OCI-LY7 (cell line): ENCODE measurements at regions not wholly inside any gene's neighbourhood (a gene's known extent, or its start where the extent isn't known, plus 50 kb on each side); places are given as distances from the start of the nearest gene placed in this dataset.

ENCODE experiments used
- BruUV-seq: library from RNA; stranded (reverse); fragments of 400-500 nt; replicated peaks from 2 replicates; lab custom pipeline; 2021; lab: Mats Ljungman, UMichigan
- CTCF ChIA-PET: fragments of 300-600 bp; sonication (Branson Sonifier 250); formaldehyde crosslinking; loops from one replicate; lab custom pipeline; 2022; ENCODE audit warnings: antibody characterized with exemption; ENCODE audit not compliant: unreplicated experiment; lab: Charles Lee
- POLR2A ChIA-PET: fragments of 300-600 bp; sonication (Branson Sonifier 250); formaldehyde crosslinking; loops from one replicate; lab custom pipeline; 2022; ENCODE audit warnings: antibody characterized with exemption; lab: Charles Lee
- DNase-seq: peaks from one replicate; pipeline ENCODE4 v3.0.0-alpha.2; 2015; ENCODE audit warnings: low spot score
- H2AFZ ChIP-seq: fragments of 200-600 bp; sonication (generic), shearing (Covaris generic); 2 replicates; pipeline ENCODE4 v1.6.1; 2014; ENCODE audit warnings: mild to moderate bottlenecking, antibody characterized with exemption, low read length, moderate library complexity
- H3K27ac ChIP-seq: fragments of 200-600 bp; sonication (generic); 2 replicates; pipeline ENCODE4 v1.5.1; 2014; ENCODE audit warnings: mixed run types, low read depth, mild to moderate bottlenecking, moderate library complexity, low read length, inconsistent platforms; ENCODE audit not compliant: poor library complexity, severe bottlenecking
- H3K36me3 ChIP-seq: fragments of 200-600 bp; sonication (generic); 2 replicates; pipeline ENCODE4 v1.6.1; 2014; ENCODE audit warnings: mild to moderate bottlenecking, antibody characterized with exemption, low read length, moderate library complexity, mixed read lengths; ENCODE audit not compliant: insufficient read depth
- H3K4me1 ChIP-seq: fragments of 200-600 bp; sonication (generic); 2 replicates; pipeline ENCODE4 v1.5.1; 2014; ENCODE audit warnings: mild to moderate bottlenecking, low read length; ENCODE audit not compliant: insufficient read depth, poor library complexity, severe bottlenecking
- H3K4me2 ChIP-seq: fragments of 200-600 bp; sonication (generic); 2 replicates; pipeline ENCODE4 v1.6.1; 2014; ENCODE audit warnings: mild to moderate bottlenecking, low read length
- H3K4me3 ChIP-seq: fragments of 200-600 bp; sonication (generic); 2 replicates; pipeline ENCODE4 v1.5.1; 2014; ENCODE audit warnings: mild to moderate bottlenecking, low read depth, low read length; ENCODE audit not compliant: poor library complexity, severe bottlenecking
- H3K79me2 ChIP-seq: fragments of 200-600 bp; sonication (generic); 2 replicates; pipeline ENCODE4 v1.6.1; 2016; ENCODE audit warnings: low read depth, mild to moderate bottlenecking, low read length, moderate library complexity, mixed read lengths; ENCODE audit not compliant: insufficient read depth
- H3K9me2 ChIP-seq: fragments of 200-600 bp; sonication (generic); 2 replicates; pipeline ENCODE4 v1.6.1; 2016; ENCODE audit warnings: mild to moderate bottlenecking, low read length, mixed read lengths; ENCODE audit not compliant: insufficient read depth
- H3K9me3 ChIP-seq: fragments of 200-600 bp; sonication (generic); 2 replicates; pipeline ENCODE4 v1.6.1; 2014; ENCODE audit warnings: mild to moderate bottlenecking, mixed run types, low read length, mixed read lengths
- H4K20me1 ChIP-seq: fragments of 200-600 bp; sonication (generic); 2 replicates; pipeline ENCODE4 v1.6.1; 2014; ENCODE audit warnings: mild to moderate bottlenecking, antibody characterized with exemption, low read length, moderate library complexity, mixed read lengths; ENCODE audit not compliant: insufficient read depth
- CTCF ChIP-seq: fragments of 200-600 bp; sonication (generic); conservative IDR thresholded peaks from 2 replicates; pipeline ENCODE4 v1.5.1; 2014; ENCODE audit warnings: mild to moderate bottlenecking, antibody characterized with exemption, low read length, moderate library complexity, mixed read lengths
- EZH2phosphoT487 ChIP-seq: fragments of 200-600 bp; sonication (generic); IDR thresholded peaks from 2 replicates; pipeline ENCODE4 v1.6.1; 2018; ENCODE audit warnings: low read depth, borderline replicate concordance, mild to moderate bottlenecking, mixed run types, antibody characterized with exemption, low read length, moderate library complexity, mixed read lengths
- intact Hi-C: fragments of 100-400 bp; cut with micrococcal nuclease; formaldehyde crosslinking; loops from one replicate; pipeline ENCODE4 v1.10.0; 2022; ENCODE audit not compliant: unreplicated experiment

GRCh38 chr9:107108342-107109130 is 174.5 kb upstream of the RAD23B start:
- Histone ChIP-seq H3K4me3 (no peak overlapping the region), H4K20me1 (no peaks in the 10 kb centered on the region), H3K4me1 (no peaks in the 10 kb centered on the region), H3K4me2 (no peak overlapping the region), H3K36me3 (no peaks in the 10 kb centered on the region), H2AFZ (no peak overlapping the region), H3K9me3 (no peaks in the 10 kb centered on the region), H3K9me2 (no peaks in the 10 kb centered on the region), H3K27ac (no peak overlapping the region), H3K79me2 (no peaks in the 10 kb centered on the region)
- CTCF ChIA-PET, result no interaction called here
- intact Hi-C loops, result no loop called here
- no peak for TF ChIP-seq CTCF
- no peak for TF ChIP-seq EZH2phosphoT487
- no TSS peak for BruUV-seq
- POLR2A ChIA-PET, result no interaction called here
- DNase-seq, result no peak

GRCh38 chr9:107109324-107109723 is 173.8 kb upstream of the RAD23B start:
- Histone ChIP-seq H3K79me2 (no peaks in the 10 kb centered on the region), H3K4me3 (no peak overlapping the region), H3K27ac (no peak overlapping the region), H3K4me1 (no peaks in the 10 kb centered on the region), H3K4me2 (no peak overlapping the region), H3K36me3 (no peaks in the 10 kb centered on the region), H3K9me2 (no peaks in the 10 kb centered on the region), H4K20me1 (no peaks in the 10 kb centered on the region), H3K9me3 (no peaks in the 10 kb centered on the region), H2AFZ (no peak overlapping the region)
- no peak for DNase-seq
- intact Hi-C loops, result no loop called here
- POLR2A ChIA-PET, result no interaction called here
- no TSS peak for BruUV-seq
- CTCF ChIA-PET, result no interaction called here
- TF ChIP-seq EZH2phosphoT487, result no peak
- no peak for TF ChIP-seq CTCF

- ChIA-PET POLR2A (no interaction called here), CTCF (no interaction called here)
- H3K4me3 ChIP-seq, result no peak overlapping the region
- no peaks in the 10 kb centered on the region for H3K9me3 ChIP-seq
- H2AFZ ChIP-seq, result no peak overlapping the region
- H3K27ac ChIP-seq, result no peak overlapping the region
- no peaks in the 10 kb centered on the region for H3K4me1 ChIP-seq
- no peak for TF ChIP-seq EZH2phosphoT487
- no peak for TF ChIP-seq CTCF
- H3K9me2 ChIP-seq, result no peaks in the 10 kb centered on the region
- no peak overlapping the region for H3K4me2 ChIP-seq
- H3K36me3 ChIP-seq, result no peaks in the 10 kb centered on the region
- BruUV-seq, result no TSS peak
- no peaks in the 10 kb centered on the region for H4K20me1 ChIP-seq
- DNase-seq, result no peak
- H3K79me2 ChIP-seq, result no peaks in the 10 kb centered on the region
- intact Hi-C loops, result no loop called here
Measured at GRCh38 chr9:107110153-107110552, 172.9 kb upstream of the RAD23B start.
